ENCODE measurements at regions not wholly inside any gene's neighbourhood (a gene's known extent, or its start where the extent isn't known, plus 50 kb on each side); places are given as distances from the start of the nearest gene placed in this dataset.

DNA sequence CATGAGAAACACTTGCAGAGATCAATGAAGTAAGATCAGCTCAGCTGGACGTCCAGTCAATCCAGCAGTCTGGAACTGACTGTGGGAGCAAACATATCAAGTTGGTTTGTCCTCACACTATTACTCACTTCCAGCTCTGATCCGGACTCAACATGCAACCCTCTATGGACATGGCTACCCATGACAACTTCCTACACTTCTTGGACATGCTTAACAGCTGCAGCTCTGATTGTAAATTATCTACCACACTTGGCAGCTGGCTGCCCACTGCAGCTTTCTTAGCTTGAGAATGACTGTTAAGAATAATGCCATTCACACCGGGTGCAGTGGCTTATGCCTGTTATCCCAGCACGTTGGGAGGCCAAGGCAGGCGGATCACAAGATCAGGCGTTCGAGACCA is 429.8 kb downstream of the EPHA4 start (continued):
- TF ChIP-seq, protein P1, sequence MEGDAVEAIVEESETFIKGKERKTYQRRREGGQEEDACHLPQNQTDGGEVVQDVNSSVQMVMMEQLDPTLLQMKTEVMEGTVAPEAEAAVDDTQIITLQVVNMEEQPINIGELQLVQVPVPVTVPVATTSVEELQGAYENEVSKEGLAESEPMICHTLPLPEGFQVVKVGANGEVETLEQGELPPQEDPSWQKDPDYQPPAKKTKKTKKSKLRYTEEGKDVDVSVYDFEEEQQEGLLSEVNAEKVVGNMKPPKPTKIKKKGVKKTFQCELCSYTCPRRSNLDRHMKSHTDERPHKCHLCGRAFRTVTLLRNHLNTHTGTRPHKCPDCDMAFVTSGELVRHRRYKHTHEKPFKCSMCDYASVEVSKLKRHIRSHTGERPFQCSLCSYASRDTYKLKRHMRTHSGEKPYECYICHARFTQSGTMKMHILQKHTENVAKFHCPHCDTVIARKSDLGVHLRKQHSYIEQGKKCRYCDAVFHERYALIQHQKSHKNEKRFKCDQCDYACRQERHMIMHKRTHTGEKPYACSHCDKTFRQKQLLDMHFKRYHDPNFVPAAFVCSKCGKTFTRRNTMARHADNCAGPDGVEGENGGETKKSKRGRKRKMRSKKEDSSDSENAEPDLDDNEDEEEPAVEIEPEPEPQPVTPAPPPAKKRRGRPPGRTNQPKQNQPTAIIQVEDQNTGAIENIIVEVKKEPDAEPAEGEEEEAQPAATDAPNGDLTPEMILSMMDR (IDR thresholded peaks at IDR 0.05), result no peak
- TF ChIP-seq ATF1 (CRISPR knock-in tag; IDR thresholded peaks at IDR 0.05) (no peak), GTF2I (CRISPR knock-in tag; conservative IDR thresholded peaks at IDR 0.05) (no peak)
- TF ChIP-seq, protein P2, sequence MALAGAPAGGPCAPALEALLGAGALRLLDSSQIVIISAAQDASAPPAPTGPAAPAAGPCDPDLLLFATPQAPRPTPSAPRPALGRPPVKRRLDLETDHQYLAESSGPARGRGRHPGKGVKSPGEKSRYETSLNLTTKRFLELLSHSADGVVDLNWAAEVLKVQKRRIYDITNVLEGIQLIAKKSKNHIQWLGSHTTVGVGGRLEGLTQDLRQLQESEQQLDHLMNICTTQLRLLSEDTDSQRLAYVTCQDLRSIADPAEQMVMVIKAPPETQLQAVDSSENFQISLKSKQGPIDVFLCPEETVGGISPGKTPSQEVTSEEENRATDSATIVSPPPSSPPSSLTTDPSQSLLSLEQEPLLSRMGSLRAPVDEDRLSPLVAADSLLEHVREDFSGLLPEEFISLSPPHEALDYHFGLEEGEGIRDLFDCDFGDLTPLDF (CRISPR knock-in tag; IDR thresholded peaks at IDR 0.05), result no peak

DNA sequence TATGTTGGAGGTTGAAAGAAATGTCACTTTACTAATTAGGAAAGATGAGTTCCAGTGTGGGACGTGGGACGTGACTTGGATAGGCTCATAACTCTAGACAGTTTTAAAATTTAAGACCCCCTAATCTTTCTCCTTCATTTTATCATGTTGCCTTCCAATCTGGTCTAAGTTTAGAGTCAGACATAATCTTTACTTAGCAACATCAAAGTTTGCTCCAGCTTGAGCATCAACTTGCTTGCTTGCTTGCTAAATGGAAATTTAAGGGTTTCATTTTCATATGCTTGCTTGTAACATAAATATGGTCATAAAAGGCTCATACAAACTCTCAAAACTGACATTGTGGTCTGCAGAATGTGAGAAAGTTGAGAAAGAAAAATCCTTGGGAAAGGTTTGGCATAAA is 428.9 kb downstream of the EPHA4 start:
- no peak overlapping the region for H3K4me3 Mint-ChIP-seq
- no peaks in the 10 kb centered on the region for H3K4me1 Mint-ChIP-seq
- H3K27me3 Mint-ChIP-seq (ENCODE audit: low read depth), result no peaks in the 10 kb centered on the region
- POLR2A ChIA-PET, result no interaction called here
- ATAC-seq, result no peak
- CTCF ChIA-PET, result no interaction called here
- no peak overlapping the region for H3K27ac Mint-ChIP-seq
- H3K9me3 Mint-ChIP-seq, result peaks cover 6% of the 10 kb centered on the region
- no peak for DNase-seq (ENCODE audit: low spot score)
- TF ChIP-seq, protein P3, sequence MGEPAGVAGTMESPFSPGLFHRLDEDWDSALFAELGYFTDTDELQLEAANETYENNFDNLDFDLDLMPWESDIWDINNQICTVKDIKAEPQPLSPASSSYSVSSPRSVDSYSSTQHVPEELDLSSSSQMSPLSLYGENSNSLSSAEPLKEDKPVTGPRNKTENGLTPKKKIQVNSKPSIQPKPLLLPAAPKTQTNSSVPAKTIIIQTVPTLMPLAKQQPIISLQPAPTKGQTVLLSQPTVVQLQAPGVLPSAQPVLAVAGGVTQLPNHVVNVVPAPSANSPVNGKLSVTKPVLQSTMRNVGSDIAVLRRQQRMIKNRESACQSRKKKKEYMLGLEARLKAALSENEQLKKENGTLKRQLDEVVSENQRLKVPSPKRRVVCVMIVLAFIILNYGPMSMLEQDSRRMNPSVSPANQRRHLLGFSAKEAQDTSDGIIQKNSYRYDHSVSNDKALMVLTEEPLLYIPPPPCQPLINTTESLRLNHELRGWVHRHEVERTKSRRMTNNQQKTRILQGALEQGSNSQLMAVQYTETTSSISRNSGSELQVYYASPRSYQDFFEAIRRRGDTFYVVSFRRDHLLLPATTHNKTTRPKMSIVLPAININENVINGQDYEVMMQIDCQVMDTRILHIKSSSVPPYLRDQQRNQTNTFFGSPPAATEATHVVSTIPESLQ (CRISPR knock-in tag; IDR thresholded peaks at IDR 0.05), result no peak
- TF ChIP-seq, protein P4, sequence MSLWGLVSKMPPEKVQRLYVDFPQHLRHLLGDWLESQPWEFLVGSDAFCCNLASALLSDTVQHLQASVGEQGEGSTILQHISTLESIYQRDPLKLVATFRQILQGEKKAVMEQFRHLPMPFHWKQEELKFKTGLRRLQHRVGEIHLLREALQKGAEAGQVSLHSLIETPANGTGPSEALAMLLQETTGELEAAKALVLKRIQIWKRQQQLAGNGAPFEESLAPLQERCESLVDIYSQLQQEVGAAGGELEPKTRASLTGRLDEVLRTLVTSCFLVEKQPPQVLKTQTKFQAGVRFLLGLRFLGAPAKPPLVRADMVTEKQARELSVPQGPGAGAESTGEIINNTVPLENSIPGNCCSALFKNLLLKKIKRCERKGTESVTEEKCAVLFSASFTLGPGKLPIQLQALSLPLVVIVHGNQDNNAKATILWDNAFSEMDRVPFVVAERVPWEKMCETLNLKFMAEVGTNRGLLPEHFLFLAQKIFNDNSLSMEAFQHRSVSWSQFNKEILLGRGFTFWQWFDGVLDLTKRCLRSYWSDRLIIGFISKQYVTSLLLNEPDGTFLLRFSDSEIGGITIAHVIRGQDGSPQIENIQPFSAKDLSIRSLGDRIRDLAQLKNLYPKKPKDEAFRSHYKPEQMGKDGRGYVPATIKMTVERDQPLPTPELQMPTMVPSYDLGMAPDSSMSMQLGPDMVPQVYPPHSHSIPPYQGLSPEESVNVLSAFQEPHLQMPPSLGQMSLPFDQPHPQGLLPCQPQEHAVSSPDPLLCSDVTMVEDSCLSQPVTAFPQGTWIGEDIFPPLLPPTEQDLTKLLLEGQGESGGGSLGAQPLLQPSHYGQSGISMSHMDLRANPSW (CRISPR knock-in tag; conservative IDR thresholded peaks at IDR 0.05; ENCODE audit: low read depth), result no peak
- TF ChIP-seq, protein P5, sequence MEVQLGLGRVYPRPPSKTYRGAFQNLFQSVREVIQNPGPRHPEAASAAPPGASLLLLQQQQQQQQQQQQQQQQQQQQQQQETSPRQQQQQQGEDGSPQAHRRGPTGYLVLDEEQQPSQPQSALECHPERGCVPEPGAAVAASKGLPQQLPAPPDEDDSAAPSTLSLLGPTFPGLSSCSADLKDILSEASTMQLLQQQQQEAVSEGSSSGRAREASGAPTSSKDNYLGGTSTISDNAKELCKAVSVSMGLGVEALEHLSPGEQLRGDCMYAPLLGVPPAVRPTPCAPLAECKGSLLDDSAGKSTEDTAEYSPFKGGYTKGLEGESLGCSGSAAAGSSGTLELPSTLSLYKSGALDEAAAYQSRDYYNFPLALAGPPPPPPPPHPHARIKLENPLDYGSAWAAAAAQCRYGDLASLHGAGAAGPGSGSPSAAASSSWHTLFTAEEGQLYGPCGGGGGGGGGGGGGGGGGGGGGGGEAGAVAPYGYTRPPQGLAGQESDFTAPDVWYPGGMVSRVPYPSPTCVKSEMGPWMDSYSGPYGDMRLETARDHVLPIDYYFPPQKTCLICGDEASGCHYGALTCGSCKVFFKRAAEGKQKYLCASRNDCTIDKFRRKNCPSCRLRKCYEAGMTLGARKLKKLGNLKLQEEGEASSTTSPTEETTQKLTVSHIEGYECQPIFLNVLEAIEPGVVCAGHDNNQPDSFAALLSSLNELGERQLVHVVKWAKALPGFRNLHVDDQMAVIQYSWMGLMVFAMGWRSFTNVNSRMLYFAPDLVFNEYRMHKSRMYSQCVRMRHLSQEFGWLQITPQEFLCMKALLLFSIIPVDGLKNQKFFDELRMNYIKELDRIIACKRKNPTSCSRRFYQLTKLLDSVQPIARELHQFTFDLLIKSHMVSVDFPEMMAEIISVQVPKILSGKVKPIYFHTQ (CRISPR knock-in tag; IDR thresholded peaks at IDR 0.05), result no peak
- TF ChIP-seq, protein P6, sequence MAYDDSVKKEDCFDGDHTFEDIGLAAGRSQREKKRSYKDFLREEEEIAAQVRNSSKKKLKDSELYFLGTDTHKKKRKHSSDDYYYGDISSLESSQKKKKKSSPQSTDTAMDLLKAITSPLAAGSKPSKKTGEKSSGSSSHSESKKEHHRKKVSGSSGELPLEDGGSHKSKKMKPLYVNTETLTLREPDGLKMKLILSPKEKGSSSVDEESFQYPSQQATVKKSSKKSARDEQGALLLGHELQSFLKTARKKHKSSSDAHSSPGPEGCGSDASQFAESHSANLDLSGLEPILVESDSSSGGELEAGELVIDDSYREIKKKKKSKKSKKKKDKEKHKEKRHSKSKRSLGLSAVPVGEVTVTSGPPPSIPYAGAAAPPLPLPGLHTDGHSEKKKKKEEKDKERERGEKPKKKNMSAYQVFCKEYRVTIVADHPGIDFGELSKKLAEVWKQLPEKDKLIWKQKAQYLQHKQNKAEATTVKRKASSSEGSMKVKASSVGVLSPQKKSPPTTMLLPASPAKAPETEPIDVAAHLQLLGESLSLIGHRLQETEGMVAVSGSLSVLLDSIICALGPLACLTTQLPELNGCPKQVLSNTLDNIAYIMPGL (CRISPR knock-in tag; IDR thresholded peaks at IDR 0.05), result no peak
- TF ChIP-seq JAZF1 (CRISPR knock-in tag; IDR thresholded peaks at IDR 0.05) (no peak), FOXK1 (CRISPR knock-in tag; IDR thresholded peaks at IDR 0.05) (no peak), ZNF317 (CRISPR knock-in tag; IDR thresholded peaks at IDR 0.05; ENCODE audit: borderline replicate concordance, low read depth) (no peak), SMAD3 (CRISPR knock-in tag; IDR thresholded peaks at IDR 0.05; ENCODE audit: borderline replicate concordance) (no peak), SMAD4 (CRISPR knock-in tag; IDR thresholded peaks at IDR 0.05) (no peak), GTF2I (CRISPR knock-in tag; conservative IDR thresholded peaks at IDR 0.05) (no peak), TP53 (CRISPR knock-in tag; IDR thresholded peaks at IDR 0.05) (no peak)
- TF ChIP-seq, protein P2 (CRISPR knock-in tag; IDR thresholded peaks at IDR 0.05), result no peak
- TF ChIP-seq, protein P7, sequence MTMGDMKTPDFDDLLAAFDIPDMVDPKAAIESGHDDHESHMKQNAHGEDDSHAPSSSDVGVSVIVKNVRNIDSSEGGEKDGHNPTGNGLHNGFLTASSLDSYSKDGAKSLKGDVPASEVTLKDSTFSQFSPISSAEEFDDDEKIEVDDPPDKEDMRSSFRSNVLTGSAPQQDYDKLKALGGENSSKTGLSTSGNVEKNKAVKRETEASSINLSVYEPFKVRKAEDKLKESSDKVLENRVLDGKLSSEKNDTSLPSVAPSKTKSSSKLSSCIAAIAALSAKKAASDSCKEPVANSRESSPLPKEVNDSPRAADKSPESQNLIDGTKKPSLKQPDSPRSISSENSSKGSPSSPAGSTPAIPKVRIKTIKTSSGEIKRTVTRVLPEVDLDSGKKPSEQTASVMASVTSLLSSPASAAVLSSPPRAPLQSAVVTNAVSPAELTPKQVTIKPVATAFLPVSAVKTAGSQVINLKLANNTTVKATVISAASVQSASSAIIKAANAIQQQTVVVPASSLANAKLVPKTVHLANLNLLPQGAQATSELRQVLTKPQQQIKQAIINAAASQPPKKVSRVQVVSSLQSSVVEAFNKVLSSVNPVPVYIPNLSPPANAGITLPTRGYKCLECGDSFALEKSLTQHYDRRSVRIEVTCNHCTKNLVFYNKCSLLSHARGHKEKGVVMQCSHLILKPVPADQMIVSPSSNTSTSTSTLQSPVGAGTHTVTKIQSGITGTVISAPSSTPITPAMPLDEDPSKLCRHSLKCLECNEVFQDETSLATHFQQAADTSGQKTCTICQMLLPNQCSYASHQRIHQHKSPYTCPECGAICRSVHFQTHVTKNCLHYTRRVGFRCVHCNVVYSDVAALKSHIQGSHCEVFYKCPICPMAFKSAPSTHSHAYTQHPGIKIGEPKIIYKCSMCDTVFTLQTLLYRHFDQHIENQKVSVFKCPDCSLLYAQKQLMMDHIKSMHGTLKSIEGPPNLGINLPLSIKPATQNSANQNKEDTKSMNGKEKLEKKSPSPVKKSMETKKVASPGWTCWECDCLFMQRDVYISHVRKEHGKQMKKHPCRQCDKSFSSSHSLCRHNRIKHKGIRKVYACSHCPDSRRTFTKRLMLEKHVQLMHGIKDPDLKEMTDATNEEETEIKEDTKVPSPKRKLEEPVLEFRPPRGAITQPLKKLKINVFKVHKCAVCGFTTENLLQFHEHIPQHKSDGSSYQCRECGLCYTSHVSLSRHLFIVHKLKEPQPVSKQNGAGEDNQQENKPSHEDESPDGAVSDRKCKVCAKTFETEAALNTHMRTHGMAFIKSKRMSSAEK (CRISPR knock-in tag; IDR thresholded peaks at IDR 0.05; ENCODE audit: borderline replicate concordance), result no peak
- TF ChIP-seq, protein P8, sequence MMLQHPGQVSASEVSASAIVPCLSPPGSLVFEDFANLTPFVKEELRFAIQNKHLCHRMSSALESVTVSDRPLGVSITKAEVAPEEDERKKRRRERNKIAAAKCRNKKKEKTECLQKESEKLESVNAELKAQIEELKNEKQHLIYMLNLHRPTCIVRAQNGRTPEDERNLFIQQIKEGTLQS (CRISPR knock-in tag; conservative IDR thresholded peaks at IDR 0.05), result no peak
- H3K36me3 Mint-ChIP-seq, result no peaks in the 10 kb centered on the region

Measured in WTC11 (cell line).